ENCODE measurements at regions not wholly inside any gene's neighbourhood (a gene's known extent, or its start where the extent isn't known, plus 50 kb on each side); places are given as distances from the start of the nearest gene placed in this dataset.
"Not testable (repeated sequence)": the region's sequence is repeated elsewhere in the genome, so short reads cannot be mapped to it uniquely, and the experiment has no call there.

DNA sequence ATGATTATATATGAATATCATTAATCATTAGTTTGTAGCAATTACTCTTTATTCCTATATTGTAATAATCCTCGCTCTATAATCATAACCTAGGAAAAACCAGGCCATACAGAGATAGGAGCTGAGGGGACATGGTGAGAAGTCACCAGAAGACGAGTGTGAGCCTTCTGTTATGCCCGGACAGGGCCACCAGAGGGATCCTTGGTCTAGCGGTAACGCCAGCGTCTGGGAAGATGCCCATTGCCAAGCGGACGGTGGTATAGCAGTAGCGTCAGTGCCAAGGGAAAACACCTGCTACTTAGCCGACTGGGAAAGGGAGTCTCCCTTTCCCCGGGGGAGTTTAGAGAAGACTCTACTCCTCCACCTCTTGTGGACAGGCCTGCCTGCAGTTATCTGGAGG lies 1347.6 kb downstream of the GATA3 start:
- not testable (repeated sequence) for DNase-seq (ENCODE audit: low read depth)

DNA sequence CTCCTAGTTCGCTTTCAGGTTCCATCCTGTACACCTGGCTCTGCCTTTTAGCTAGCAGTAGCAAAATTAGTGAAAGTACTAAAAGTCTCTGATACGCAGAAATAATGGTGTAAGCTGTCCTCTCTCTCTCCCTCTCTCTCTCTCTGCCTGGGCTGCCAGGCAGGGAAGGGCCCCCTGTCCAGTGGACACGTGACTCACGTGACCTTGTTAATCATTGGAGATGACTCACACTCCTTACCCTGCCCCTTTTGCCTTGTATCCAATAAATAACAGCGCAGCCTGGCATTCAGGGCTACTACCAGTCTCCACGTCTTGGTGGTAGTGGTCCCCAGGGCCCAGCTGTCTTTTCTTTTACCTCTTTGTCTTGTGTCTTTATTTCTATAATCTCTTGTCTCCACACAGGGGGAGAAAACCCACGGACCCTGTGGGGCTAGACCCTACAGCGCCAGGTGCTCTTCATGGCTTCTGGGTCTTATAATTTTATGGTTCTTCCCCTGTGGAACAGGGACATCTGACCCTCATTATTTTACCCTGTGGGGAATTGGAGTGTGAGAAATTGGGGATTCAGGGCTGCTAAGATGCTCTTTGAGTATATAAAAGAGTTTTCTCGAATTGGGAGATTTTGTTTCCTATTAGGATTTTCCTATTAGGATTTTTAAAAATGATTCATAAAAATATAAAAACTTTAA lies 1348.2 kb downstream of the GATA3 start:
- not testable (repeated sequence) for DNase-seq (ENCODE audit: low read depth)

- not testable (repeated sequence) for DNase-seq (ENCODE audit: low read depth)
Measured at GRCh38 chr10:9407201-9407600, 1352.7 kb downstream of the GATA3 start.

DNA sequence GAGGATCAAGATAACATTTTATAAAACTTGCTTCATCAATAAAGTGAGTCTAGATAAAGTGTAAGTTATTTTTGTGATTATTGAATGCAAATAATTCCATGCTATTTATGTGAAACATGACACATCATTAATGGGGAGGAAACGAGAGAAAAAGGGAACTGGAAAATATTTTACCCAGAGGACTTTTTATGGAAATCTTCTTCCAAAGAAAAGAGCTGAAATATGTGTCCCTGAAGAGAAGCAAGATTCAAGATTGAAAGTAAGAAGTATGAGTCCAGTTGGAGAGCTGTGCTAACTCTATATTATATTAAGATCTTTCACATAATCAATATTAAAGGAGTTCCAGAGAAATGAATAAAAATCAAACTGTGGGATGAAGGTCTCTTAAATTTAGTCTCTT lies 1361.8 kb downstream of the GATA3 start:
- no peak for DNase-seq (ENCODE audit: low read depth)

DNA sequence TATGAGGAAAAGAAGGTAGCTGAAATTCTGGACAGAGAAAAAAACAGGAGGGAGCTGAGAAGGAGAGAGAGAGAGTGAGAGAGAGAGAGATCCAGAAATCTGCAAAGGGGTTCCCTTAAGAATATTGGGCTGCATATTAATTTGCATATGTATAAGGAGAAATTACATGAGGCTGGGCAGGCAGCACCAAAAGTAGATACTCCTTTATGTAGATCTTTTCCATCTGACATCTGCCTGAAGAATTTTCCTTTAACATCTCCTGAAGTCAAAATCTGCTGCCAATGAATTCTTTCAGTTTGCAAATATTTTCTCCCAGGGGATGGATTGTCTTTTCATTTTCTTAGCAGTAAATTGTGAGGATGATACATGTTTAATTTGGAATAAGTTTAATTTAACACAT lies 1365.3 kb downstream of the GATA3 start:
- DNase-seq (ENCODE audit: low read depth): no peak

DNA sequence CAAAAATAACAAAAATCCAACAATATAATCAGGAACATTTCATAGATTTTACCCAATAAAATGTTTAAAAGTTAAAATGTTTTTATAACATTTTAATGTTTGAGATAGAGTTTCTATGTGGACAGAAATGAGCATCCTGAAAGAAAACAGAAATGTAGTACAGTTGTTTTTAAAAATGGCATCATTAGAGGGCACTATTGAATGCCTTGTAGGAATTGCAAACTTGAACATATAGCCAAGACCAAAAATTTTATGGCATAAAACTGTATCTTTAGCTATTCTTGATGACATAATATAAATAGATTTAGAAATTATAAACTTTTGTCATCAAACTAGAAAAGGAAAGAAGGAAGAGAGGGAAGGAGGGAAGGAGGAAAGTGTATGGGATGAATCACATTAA lies 1372.7 kb downstream of the GATA3 start:
- DNase-seq (ENCODE audit: low read depth): no peak

- no peak for DNase-seq (ENCODE audit: low read depth)
Measured at GRCh38 chr10:9437131-9437530, 1382.6 kb downstream of the GATA3 start.

GRCh38 chr10:9443758-9444157 lies 1389.3 kb downstream of the GATA3 start:
- no peak for DNase-seq (ENCODE audit: low read depth)

GRCh38 chr10:9449530-9449929 lies 1395.0 kb downstream of the GATA3 start:
- DNase-seq (ENCODE audit: low read depth): no peak

GRCh38 chr10:9450801-9451200 lies 1396.3 kb downstream of the GATA3 start:
- DNase-seq (ENCODE audit: low read depth): no peak

GRCh38 chr10:9451211-9451773 lies 1396.8 kb downstream of the GATA3 start:
- DNase-seq (ENCODE audit: low read depth): no peak

GRCh38 chr10:9452056-9452455 lies 1397.6 kb downstream of the GATA3 start:
- no peak for DNase-seq (ENCODE audit: low read depth)

GRCh38 chr10:9453871-9454270 lies 1399.4 kb downstream of the GATA3 start:
- DNase-seq (ENCODE audit: low read depth): not testable (repeated sequence)

- no peak for DNase-seq (ENCODE audit: low read depth)
Measured at GRCh38 chr10:9469663-9470205, 1415.2 kb downstream of the GATA3 start.

GRCh38 chr10:9470581-9470980 lies 1416.1 kb downstream of the GATA3 start:
- no peak for DNase-seq (ENCODE audit: low read depth)

GRCh38 chr10:9501944-9502343 lies 1447.5 kb downstream of the GATA3 start:
- no peak for DNase-seq (ENCODE audit: low read depth)

DNA sequence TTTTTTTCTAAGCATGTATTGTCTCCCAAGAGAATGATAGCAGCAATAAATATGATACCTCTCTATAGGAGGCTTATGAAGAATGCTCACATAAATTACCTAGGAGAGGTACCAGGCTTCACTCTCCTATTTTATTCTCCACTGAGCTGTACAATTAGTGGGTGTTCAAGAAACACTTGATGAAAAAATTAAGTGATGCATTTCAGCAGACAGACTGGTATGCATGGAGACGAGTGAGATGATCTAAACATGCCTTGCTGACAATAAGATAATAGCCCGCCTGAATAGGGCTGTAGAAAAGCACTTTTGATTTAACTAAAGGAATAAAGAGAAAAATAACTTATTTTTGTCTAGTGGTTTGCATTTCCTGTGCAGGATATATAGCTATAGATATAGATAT lies 1449.7 kb downstream of the GATA3 start:
- no peak for DNase-seq (ENCODE audit: low read depth)

- DNase-seq (ENCODE audit: low read depth): no peak
Measured at GRCh38 chr10:9505546-9505945, 1451.1 kb downstream of the GATA3 start.

DNA sequence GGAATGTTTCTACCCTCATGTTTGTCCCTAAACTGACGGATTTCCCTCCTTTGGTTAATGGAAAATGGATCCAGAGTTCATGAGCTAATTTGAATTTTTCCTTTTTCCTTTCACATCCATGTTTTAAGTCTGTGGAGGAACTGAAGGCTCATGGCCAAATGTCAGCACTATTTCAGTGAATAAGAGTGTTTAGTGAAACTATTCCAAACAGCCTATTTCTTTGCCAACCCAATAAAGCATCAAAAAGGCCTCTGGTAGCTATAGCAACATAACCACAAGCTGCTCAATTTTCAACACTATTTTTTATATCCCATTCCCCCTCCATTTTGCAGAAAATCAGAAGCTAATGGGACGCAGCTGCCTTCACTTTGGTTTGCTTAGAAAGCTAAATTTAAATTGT lies 1454.1 kb downstream of the GATA3 start:
- DNase-seq (ENCODE audit: low read depth): no peak

DNA sequence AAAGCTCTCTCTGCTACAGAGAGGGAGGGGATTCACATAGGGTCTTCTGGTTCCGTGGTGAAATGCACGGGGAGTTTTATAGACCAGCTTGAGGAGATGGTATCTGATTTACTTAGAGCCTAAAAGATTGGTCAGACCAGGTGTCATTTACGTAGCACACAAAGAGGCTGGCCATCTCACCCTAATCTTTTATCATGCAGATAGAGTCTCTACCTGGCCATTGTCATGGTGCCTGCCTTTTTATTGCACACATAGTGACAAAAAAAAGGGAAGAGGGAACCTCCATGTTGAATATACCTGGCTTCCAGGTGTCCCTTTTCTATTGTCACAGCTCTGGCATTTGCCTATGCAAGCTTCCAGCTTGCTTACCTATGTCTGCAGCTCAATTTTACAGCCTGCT lies 1456.1 kb downstream of the GATA3 start:
- DNase-seq (ENCODE audit: low read depth): no peak

- no peak for DNase-seq (ENCODE audit: low read depth)
Measured at GRCh38 chr10:9515922-9516321, 1461.4 kb downstream of the GATA3 start.

DNA sequence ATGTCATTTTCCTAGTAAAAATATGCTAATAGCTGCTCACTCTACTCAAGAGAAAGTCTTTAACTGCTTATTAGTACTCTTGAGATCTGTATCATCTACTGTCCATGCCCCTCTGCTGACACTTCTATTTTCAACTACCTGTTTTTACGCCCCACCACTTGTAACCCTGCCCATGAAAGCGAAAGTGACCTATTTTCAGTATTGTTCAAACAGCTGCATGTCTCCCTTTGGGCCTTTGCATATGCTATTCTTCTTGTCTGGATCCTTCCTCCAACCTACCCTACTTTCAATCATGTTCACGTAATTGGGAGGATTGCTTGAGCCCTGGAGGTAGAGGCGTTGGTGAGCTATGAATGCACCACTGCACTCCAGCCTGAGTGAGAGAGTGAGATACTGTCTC lies 1481.3 kb downstream of the GATA3 start:
- DNase-seq (ENCODE audit: low read depth): no peak

DNA sequence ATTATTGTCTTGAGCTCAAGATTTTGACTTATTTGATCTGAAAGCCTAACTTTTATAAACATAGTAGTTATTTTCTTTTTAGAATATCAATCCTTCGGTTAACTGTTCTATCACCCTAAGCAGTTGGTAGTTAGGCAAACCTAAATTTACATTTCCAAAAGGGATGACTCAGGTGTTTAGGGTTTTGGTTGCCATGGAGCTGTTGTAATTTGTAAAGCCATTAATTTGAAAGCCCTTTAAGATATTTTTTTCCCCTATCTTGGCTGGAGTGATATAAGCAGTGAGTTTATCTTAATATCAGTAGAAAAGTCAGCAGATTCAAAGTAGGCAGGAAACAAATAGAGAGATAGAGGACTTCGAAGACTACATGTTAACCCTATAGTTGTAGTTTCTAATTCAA lies 1472.6 kb upstream of the CELF2 start:
- DNase-seq (ENCODE audit: low read depth): no peak

Data from activated T-helper 1 cell treated with Interleukin-2 at 50 U/mL for 16 hours (primary cell).